ENCODE measurements at regions not wholly inside any gene's neighbourhood (a gene's known extent, or its start where the extent isn't known, plus 50 kb on each side); places are given as distances from the start of the nearest gene placed in this dataset.

DNA sequence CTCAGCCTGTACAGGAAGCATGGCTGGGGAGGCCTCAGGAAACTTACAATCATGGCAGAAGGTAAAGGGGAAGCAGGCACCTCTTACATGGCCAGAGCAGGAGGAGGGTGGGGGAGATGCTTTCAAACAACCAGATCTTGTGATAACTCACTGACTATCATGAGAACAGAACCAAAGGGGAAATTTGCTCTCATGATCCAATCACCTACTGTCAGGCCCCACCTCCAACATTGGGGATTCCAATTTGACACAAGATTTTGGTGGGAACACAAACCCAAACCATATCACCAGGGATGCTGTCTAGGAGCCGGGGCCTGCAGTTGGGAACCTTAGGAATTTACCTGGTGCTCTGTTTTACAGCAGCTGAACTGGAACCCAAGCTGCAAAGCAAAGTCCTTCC, 191.1 kb upstream of the CITED2 start:
- Histone ChIP-seq H3F3A (ENCODE audit: insufficient read depth, low read length, poor library complexity, severe bottlenecking) (no peaks in the 10 kb centered on the region), H3K27ac (ENCODE audit: low read length) (no peak overlapping the region), H3K79me2 (replicated peaks; ENCODE audit: insufficient read depth, low read length) (no peaks in the 10 kb centered on the region), H3K4me3 (ENCODE audit: low read length) (no peak overlapping the region), H3K27me3 (ENCODE audit: insufficient read depth, low read depth, low read length) (no peaks in the 10 kb centered on the region), H3K9ac (ENCODE audit: low read length) (no peak overlapping the region), H3K4me2 (ENCODE audit: low read length) (no peak overlapping the region), H3K9me2 (ENCODE audit: insufficient read depth, low read length) (no peaks in the 10 kb centered on the region), H3K36me3 (ENCODE audit: insufficient read depth, low read length) (no peaks in the 10 kb centered on the region), H3K9me3 (ENCODE audit: low read length) (no peaks in the 10 kb centered on the region), H4K20me1 (ENCODE audit: insufficient read depth) (no peaks in the 10 kb centered on the region), H2AFZ (ENCODE audit: low read depth, low read length) (no peak overlapping the region)
- TF ChIP-seq POLR2AphosphoS5 (IDR thresholded peaks at IDR 0.05) (no peak), MXI1 (conservative IDR thresholded peaks at IDR 0.05; ENCODE audit: poor library complexity, severe bottlenecking) (no peak)

DNA sequence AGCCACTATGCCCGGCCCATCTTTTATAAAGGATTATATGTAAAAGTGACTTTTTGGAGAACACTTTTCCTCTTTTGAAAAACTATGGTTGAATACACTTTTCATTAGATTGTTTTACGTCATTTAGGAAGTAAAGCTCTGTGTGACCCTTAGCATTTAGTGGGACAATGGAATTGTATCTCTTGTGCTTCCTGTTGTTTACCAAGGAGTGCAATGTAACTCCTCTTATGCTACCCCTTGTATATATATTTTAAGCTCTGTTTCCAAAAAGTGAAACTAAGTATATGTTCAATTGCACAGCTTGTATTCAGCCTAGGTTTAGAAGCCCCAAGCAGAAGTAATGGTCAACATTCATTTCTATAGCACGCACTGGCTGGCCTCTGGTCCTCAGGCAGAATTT, 183.1 kb upstream of the CITED2 start:
- H3K4me3 ChIP-seq (ENCODE audit: low read length): no peak overlapping the region
- no peak for TF ChIP-seq EZH2 (IDR thresholded peaks at IDR 0.05; ENCODE audit: borderline replicate concordance, insufficient read depth, low read length, poor library complexity, severe bottlenecking)
- TF ChIP-seq MXI1 (conservative IDR thresholded peaks at IDR 0.05; ENCODE audit: poor library complexity, severe bottlenecking): no peak
- TF ChIP-seq, protein P1, sequence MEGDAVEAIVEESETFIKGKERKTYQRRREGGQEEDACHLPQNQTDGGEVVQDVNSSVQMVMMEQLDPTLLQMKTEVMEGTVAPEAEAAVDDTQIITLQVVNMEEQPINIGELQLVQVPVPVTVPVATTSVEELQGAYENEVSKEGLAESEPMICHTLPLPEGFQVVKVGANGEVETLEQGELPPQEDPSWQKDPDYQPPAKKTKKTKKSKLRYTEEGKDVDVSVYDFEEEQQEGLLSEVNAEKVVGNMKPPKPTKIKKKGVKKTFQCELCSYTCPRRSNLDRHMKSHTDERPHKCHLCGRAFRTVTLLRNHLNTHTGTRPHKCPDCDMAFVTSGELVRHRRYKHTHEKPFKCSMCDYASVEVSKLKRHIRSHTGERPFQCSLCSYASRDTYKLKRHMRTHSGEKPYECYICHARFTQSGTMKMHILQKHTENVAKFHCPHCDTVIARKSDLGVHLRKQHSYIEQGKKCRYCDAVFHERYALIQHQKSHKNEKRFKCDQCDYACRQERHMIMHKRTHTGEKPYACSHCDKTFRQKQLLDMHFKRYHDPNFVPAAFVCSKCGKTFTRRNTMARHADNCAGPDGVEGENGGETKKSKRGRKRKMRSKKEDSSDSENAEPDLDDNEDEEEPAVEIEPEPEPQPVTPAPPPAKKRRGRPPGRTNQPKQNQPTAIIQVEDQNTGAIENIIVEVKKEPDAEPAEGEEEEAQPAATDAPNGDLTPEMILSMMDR (IDR thresholded peaks at IDR 0.05; ENCODE audit: poor library complexity, severe bottlenecking): no peak
- TF ChIP-seq EP300 (conservative IDR thresholded peaks at IDR 0.05; ENCODE audit: poor library complexity, severe bottlenecking): no peak
- TF ChIP-seq SMC3 (conservative IDR thresholded peaks at IDR 0.05; ENCODE audit: poor library complexity): no peak
- TF ChIP-seq, protein P2, sequence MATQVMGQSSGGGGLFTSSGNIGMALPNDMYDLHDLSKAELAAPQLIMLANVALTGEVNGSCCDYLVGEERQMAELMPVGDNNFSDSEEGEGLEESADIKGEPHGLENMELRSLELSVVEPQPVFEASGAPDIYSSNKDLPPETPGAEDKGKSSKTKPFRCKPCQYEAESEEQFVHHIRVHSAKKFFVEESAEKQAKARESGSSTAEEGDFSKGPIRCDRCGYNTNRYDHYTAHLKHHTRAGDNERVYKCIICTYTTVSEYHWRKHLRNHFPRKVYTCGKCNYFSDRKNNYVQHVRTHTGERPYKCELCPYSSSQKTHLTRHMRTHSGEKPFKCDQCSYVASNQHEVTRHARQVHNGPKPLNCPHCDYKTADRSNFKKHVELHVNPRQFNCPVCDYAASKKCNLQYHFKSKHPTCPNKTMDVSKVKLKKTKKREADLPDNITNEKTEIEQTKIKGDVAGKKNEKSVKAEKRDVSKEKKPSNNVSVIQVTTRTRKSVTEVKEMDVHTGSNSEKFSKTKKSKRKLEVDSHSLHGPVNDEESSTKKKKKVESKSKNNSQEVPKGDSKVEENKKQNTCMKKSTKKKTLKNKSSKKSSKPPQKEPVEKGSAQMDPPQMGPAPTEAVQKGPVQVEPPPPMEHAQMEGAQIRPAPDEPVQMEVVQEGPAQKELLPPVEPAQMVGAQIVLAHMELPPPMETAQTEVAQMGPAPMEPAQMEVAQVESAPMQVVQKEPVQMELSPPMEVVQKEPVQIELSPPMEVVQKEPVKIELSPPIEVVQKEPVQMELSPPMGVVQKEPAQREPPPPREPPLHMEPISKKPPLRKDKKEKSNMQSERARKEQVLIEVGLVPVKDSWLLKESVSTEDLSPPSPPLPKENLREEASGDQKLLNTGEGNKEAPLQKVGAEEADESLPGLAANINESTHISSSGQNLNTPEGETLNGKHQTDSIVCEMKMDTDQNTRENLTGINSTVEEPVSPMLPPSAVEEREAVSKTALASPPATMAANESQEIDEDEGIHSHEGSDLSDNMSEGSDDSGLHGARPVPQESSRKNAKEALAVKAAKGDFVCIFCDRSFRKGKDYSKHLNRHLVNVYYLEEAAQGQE (IDR thresholded peaks at IDR 0.05; ENCODE audit: borderline replicate concordance): no peak
- TF ChIP-seq TAF1 (IDR thresholded peaks at IDR 0.05; ENCODE audit: low read depth): no peak
- no peak for TF ChIP-seq RAD21 (conservative IDR thresholded peaks at IDR 0.05)
- no peak for TF ChIP-seq POLR2AphosphoS5 (IDR thresholded peaks at IDR 0.05)

DNA sequence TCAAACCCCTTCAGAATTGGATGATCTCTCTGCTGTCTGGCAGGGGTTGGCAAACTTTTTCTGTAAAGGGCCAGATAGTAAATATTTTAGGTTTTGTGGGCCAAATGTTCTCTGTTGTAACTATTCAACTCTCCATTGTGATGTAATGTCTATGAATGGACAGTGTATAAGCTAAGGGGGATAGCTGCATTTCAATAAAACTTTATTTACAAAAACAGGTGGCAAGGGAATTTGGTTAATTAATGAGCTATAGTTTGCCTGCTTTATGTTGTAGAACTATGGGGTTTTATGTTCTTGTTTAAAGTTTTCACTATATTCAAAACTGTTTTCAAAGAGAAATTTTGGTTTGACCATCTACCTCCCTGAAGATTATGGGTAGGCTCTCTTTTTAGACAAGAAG, 182.1 kb upstream of the CITED2 start:
- Histone ChIP-seq H2AFZ (ENCODE audit: low read depth, low read length) (no peak overlapping the region), H3K27ac (ENCODE audit: low read length) (no peak overlapping the region), H3K36me3 (ENCODE audit: insufficient read depth, low read length) (no peaks in the 10 kb centered on the region), H3K4me2 (ENCODE audit: low read length) (no peak overlapping the region), H3K9me3 (ENCODE audit: low read length) (no peaks in the 10 kb centered on the region), H3K27me3 (ENCODE audit: insufficient read depth, low read depth, low read length) (no peaks in the 10 kb centered on the region), H3K4me3 (ENCODE audit: low read length) (no peak overlapping the region), H4K20me1 (ENCODE audit: insufficient read depth) (no peaks in the 10 kb centered on the region), H3F3A (ENCODE audit: insufficient read depth, low read length, poor library complexity, severe bottlenecking) (no peaks in the 10 kb centered on the region), H3K9me2 (ENCODE audit: insufficient read depth, low read length) (no peaks in the 10 kb centered on the region), H3K79me2 (replicated peaks; ENCODE audit: insufficient read depth, low read length) (no peaks in the 10 kb centered on the region), H3K9ac (ENCODE audit: low read length) (no peak overlapping the region)
- TF ChIP-seq MXI1 (conservative IDR thresholded peaks at IDR 0.05; ENCODE audit: poor library complexity, severe bottlenecking) (no peak), RAD21 (conservative IDR thresholded peaks at IDR 0.05) (no peak), SMC3 (conservative IDR thresholded peaks at IDR 0.05; ENCODE audit: poor library complexity) (no peak), EZH2 (IDR thresholded peaks at IDR 0.05; ENCODE audit: borderline replicate concordance, insufficient read depth, low read length, poor library complexity, severe bottlenecking) (no peak)
- TF ChIP-seq, protein P2 (IDR thresholded peaks at IDR 0.05; ENCODE audit: borderline replicate concordance): no peak

More for the DNA sequence above, 183.1 kb upstream of the CITED2 start:
- Histone ChIP-seq H4K20me1 (ENCODE audit: insufficient read depth) (no peaks in the 10 kb centered on the region), H3K27me3 (ENCODE audit: insufficient read depth, low read depth, low read length) (no peaks in the 10 kb centered on the region), H3K4me2 (ENCODE audit: low read length) (no peak overlapping the region), H3F3A (ENCODE audit: insufficient read depth, low read length, poor library complexity, severe bottlenecking) (no peaks in the 10 kb centered on the region), H3K9ac (ENCODE audit: low read length) (no peak overlapping the region), H3K79me2 (replicated peaks; ENCODE audit: insufficient read depth, low read length) (no peaks in the 10 kb centered on the region), H3K27ac (ENCODE audit: low read length) (no peak overlapping the region), H3K9me2 (ENCODE audit: insufficient read depth, low read length) (no peaks in the 10 kb centered on the region), H3K36me3 (ENCODE audit: insufficient read depth, low read length) (no peaks in the 10 kb centered on the region), H2AFZ (ENCODE audit: low read depth, low read length) (no peak overlapping the region), H3K9me3 (ENCODE audit: low read length) (no peaks in the 10 kb centered on the region)

All from neural cell (in vitro differentiated cells).